Keratinocyte (primary cell): ENCODE measurements at regions not wholly inside any gene's neighbourhood (a gene's known extent, or its start where the extent isn't known, plus 50 kb on each side); places are given as distances from the start of the nearest gene placed in this dataset.

Experiments
- EZH2 ChIP-seq: IDR thresholded peaks from one replicate; pipeline ENCODE4 v1.6.1; 2012; ENCODE audit warnings: inconsistent platforms, mild to moderate bottlenecking, low read length, moderate library complexity
- TF ChIP-seq, protein P1 (sequence below), 3 experiments: IDR thresholded peaks in 1 of 3; conservative IDR thresholded peaks in 1 of 3; optimal IDR thresholded peaks in 1 of 3; 2 replicates in 2 of 3; 3 replicates in 1 of 3; pipeline versions ENCODE3 to v1.5.1; 2011; ENCODE audit warnings: low read length in 3 of 3, mild to moderate bottlenecking in 3 of 3, moderate library complexity in 2 of 3, control low read depth in 1 of 3, inconsistent platforms in 1 of 3; ENCODE audit not compliant: insufficient read depth in 2 of 3; ENCODE audit errors: extremely low read depth in 1 of 3

DNA sequence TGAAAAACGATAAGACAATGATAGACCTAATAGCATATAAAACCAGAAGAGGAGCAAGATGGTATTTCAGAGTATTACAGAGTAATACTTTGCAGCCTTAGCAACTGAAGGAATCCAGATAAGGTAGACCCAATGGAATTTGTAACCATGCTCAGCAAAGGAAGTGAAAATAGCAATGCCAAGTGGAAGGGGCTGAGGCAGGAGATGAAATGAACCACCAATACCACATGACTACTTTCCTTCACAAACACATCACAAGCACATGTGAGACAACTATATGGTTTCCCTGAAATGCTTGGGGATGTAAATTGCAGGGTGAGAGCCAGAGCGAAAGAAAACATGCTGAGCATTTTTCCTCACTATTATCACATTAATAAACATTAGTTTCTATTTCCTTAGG lies 79.8 kb upstream of the MELK start:
- TF ChIP-seq, protein P1, sequence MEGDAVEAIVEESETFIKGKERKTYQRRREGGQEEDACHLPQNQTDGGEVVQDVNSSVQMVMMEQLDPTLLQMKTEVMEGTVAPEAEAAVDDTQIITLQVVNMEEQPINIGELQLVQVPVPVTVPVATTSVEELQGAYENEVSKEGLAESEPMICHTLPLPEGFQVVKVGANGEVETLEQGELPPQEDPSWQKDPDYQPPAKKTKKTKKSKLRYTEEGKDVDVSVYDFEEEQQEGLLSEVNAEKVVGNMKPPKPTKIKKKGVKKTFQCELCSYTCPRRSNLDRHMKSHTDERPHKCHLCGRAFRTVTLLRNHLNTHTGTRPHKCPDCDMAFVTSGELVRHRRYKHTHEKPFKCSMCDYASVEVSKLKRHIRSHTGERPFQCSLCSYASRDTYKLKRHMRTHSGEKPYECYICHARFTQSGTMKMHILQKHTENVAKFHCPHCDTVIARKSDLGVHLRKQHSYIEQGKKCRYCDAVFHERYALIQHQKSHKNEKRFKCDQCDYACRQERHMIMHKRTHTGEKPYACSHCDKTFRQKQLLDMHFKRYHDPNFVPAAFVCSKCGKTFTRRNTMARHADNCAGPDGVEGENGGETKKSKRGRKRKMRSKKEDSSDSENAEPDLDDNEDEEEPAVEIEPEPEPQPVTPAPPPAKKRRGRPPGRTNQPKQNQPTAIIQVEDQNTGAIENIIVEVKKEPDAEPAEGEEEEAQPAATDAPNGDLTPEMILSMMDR (optimal IDR thresholded peaks at IDR 0.05 in 1 of 3, IDR thresholded peaks at IDR 0.05 in 1 of 3, conservative IDR thresholded peaks at IDR 0.05 in 1 of 3; ENCODE audit: extremely low read depth in 1 of 3, insufficient read depth in 2 of 3, low read length in 3 of 3) = no peak
- no peak for TF ChIP-seq EZH2
